ENCODE measurements at regions not wholly inside any gene's neighbourhood (a gene's known extent, or its start where the extent isn't known, plus 50 kb on each side); places are given as distances from the start of the nearest gene placed in this dataset.

- TF ChIP-seq POLR2A (IDR thresholded peaks at IDR 0.05; ENCODE audit: low read length) = no peak
- no peak for TF ChIP-seq GATA1 (IDR thresholded peaks at IDR 0.05; ENCODE audit: low read depth, low read length)
Measured at GRCh38 chr2:157077753-157078350, 179.7 kb upstream of the GALNT5 start.

Measured in erythroblast (primary cell).